ENCODE measurements at regions not wholly inside any gene's neighbourhood (a gene's known extent, or its start where the extent isn't known, plus 50 kb on each side); places are given as distances from the start of the nearest gene placed in this dataset.

GRCh38 chr20:4445784-4446183 lies 196.7 kb upstream of the ADRA1D start:
- no peak for DNase-seq (ENCODE audit: low read depth in 6 of 9, low spot score in 9 of 9)
- Histone ChIP-seq H3K4me3 (ENCODE audit: low read length in 2 of 2) (no peak overlapping the region), H3K4me1 (ENCODE audit: control insufficient read depth in 2 of 2, insufficient read depth in 2 of 2, low read length in 2 of 2) (no peaks in the 10 kb centered on the region), H3K27ac (ENCODE audit: low read depth in 1 of 2, low read length in 1 of 2) (no peak overlapping the region), H3K36me3 (ENCODE audit: control insufficient read depth in 2 of 2, insufficient read depth in 2 of 2, low read length in 1 of 2) (no peaks in the 10 kb centered on the region), H3K27me3 (ENCODE audit: control insufficient read depth in 2 of 2, insufficient read depth in 1 of 2, low read length in 1 of 2) (no peaks in the 10 kb centered on the region), H3K9me3 (ENCODE audit: control insufficient read depth in 2 of 2, insufficient read depth in 1 of 2, low read length in 1 of 2) (no peaks in the 10 kb centered on the region)
- 84% methylated on average over 4 of the region's 4 CpGs for WGBS

- H3K27me3 ChIP-seq (ENCODE audit: control insufficient read depth in 2 of 2, insufficient read depth in 1 of 2, low read length in 1 of 2): no peaks in the 10 kb centered on the region
- DNase-seq (ENCODE audit: low read depth in 6 of 9, low spot score in 9 of 9): no peak
- 95% methylated on average over 2 of the region's 2 CpGs for WGBS
- H3K4me1 ChIP-seq (ENCODE audit: control insufficient read depth in 2 of 2, insufficient read depth in 2 of 2, low read length in 2 of 2): no peaks in the 10 kb centered on the region
- no peaks in the 10 kb centered on the region for H3K9me3 ChIP-seq (ENCODE audit: control insufficient read depth in 2 of 2, insufficient read depth in 1 of 2, low read length in 1 of 2)
- H3K27ac ChIP-seq (ENCODE audit: low read depth in 1 of 2, low read length in 1 of 2): no peak overlapping the region
- H3K4me3 ChIP-seq (ENCODE audit: low read length in 2 of 2): no peak overlapping the region
- H3K36me3 ChIP-seq (ENCODE audit: control insufficient read depth in 2 of 2, insufficient read depth in 2 of 2, low read length in 1 of 2): no peaks in the 10 kb centered on the region
These were observed 196.2 kb upstream of the ADRA1D start for GRCh38 chr20:4445331-4445730.

- DNase-seq (ENCODE audit: low read depth in 6 of 9, low spot score in 9 of 9): no peak
- no peaks in the 10 kb centered on the region for H3K4me1 ChIP-seq (ENCODE audit: control insufficient read depth in 2 of 2, insufficient read depth in 2 of 2, low read length in 2 of 2)
- no peaks in the 10 kb centered on the region for H3K27me3 ChIP-seq (ENCODE audit: control insufficient read depth in 2 of 2, insufficient read depth in 1 of 2, low read length in 1 of 2)
- WGBS: 96% methylated on average over 2 of the region's 2 CpGs
- H3K9me3 ChIP-seq (ENCODE audit: control insufficient read depth in 2 of 2, insufficient read depth in 1 of 2, low read length in 1 of 2): no peaks in the 10 kb centered on the region
- no peaks in the 10 kb centered on the region for H3K36me3 ChIP-seq (ENCODE audit: control insufficient read depth in 2 of 2, insufficient read depth in 2 of 2, low read length in 1 of 2)
- no peak overlapping the region for H3K4me3 ChIP-seq (ENCODE audit: low read length in 2 of 2)
- no peak overlapping the region for H3K27ac ChIP-seq (ENCODE audit: low read depth in 1 of 2, low read length in 1 of 2)
These were observed 195.3 kb upstream of the ADRA1D start for GRCh38 chr20:4444404-4444803.

- Histone ChIP-seq H3K36me3 (ENCODE audit: control insufficient read depth in 2 of 2, insufficient read depth in 2 of 2, low read length in 1 of 2) (no peaks in the 10 kb centered on the region), H3K9me3 (ENCODE audit: control insufficient read depth in 2 of 2, insufficient read depth in 1 of 2, low read length in 1 of 2) (no peaks in the 10 kb centered on the region), H3K4me1 (ENCODE audit: control insufficient read depth in 2 of 2, insufficient read depth in 2 of 2, low read length in 2 of 2) (no peaks in the 10 kb centered on the region), H3K27me3 (ENCODE audit: control insufficient read depth in 2 of 2, insufficient read depth in 1 of 2, low read length in 1 of 2) (no peaks in the 10 kb centered on the region), H3K27ac (ENCODE audit: low read depth in 1 of 2, low read length in 1 of 2) (no peak overlapping the region), H3K4me3 (ENCODE audit: low read length in 2 of 2) (no peak overlapping the region)
- no peak for DNase-seq (ENCODE audit: low read depth in 6 of 9, low spot score in 9 of 9)
- WGBS: 94% methylated on average over 4 of the region's 4 CpGs
These were observed 193.9 kb upstream of the ADRA1D start for GRCh38 chr20:4443016-4443415.

GRCh38 chr20:4441871-4442270 lies 192.8 kb upstream of the ADRA1D start:
- DNase-seq (ENCODE audit: low read depth in 6 of 9, low spot score in 9 of 9): no peak
- Histone ChIP-seq H3K4me3 (ENCODE audit: low read length in 2 of 2) (no peak overlapping the region), H3K27me3 (ENCODE audit: control insufficient read depth in 2 of 2, insufficient read depth in 1 of 2, low read length in 1 of 2) (no peaks in the 10 kb centered on the region), H3K4me1 (ENCODE audit: control insufficient read depth in 2 of 2, insufficient read depth in 2 of 2, low read length in 2 of 2) (no peaks in the 10 kb centered on the region), H3K9me3 (ENCODE audit: control insufficient read depth in 2 of 2, insufficient read depth in 1 of 2, low read length in 1 of 2) (no peaks in the 10 kb centered on the region), H3K36me3 (ENCODE audit: control insufficient read depth in 2 of 2, insufficient read depth in 2 of 2, low read length in 1 of 2) (no peaks in the 10 kb centered on the region), H3K27ac (ENCODE audit: low read depth in 1 of 2, low read length in 1 of 2) (no peak overlapping the region)
- WGBS: 99% methylated on average over 3 of the region's 3 CpGs

- Histone ChIP-seq H3K9me3 (ENCODE audit: control insufficient read depth in 2 of 2, insufficient read depth in 1 of 2, low read length in 1 of 2) (no peaks in the 10 kb centered on the region), H3K27me3 (ENCODE audit: control insufficient read depth in 2 of 2, insufficient read depth in 1 of 2, low read length in 1 of 2) (no peaks in the 10 kb centered on the region), H3K27ac (ENCODE audit: low read depth in 1 of 2, low read length in 1 of 2) (no peak overlapping the region), H3K4me1 (ENCODE audit: control insufficient read depth in 2 of 2, insufficient read depth in 2 of 2, low read length in 2 of 2) (no peaks in the 10 kb centered on the region), H3K36me3 (ENCODE audit: control insufficient read depth in 2 of 2, insufficient read depth in 2 of 2, low read length in 1 of 2) (no peaks in the 10 kb centered on the region), H3K4me3 (ENCODE audit: low read length in 2 of 2) (no peak overlapping the region)
- 94% methylated on average over 2 of the region's 2 CpGs for WGBS
- no peak for DNase-seq (ENCODE audit: low read depth in 6 of 9, low spot score in 9 of 9)
These were observed 192.1 kb upstream of the ADRA1D start for GRCh38 chr20:4441191-4441590.

- no peak for DNase-seq (ENCODE audit: low read depth in 6 of 9, low spot score in 9 of 9)
- Histone ChIP-seq H3K27me3 (ENCODE audit: control insufficient read depth in 2 of 2, insufficient read depth in 1 of 2, low read length in 1 of 2) (no peaks in the 10 kb centered on the region), H3K4me3 (ENCODE audit: low read length in 2 of 2) (no peak overlapping the region), H3K27ac (ENCODE audit: low read depth in 1 of 2, low read length in 1 of 2) (no peak overlapping the region), H3K9me3 (ENCODE audit: control insufficient read depth in 2 of 2, insufficient read depth in 1 of 2, low read length in 1 of 2) (no peaks in the 10 kb centered on the region), H3K36me3 (ENCODE audit: control insufficient read depth in 2 of 2, insufficient read depth in 2 of 2, low read length in 1 of 2) (no peaks in the 10 kb centered on the region), H3K4me1 (ENCODE audit: control insufficient read depth in 2 of 2, insufficient read depth in 2 of 2, low read length in 2 of 2) (no peaks in the 10 kb centered on the region)
- 93% methylated on average over 5 of the region's 5 CpGs for WGBS
These were observed 190.4 kb upstream of the ADRA1D start for GRCh38 chr20:4439461-4439860.

- no peak for DNase-seq (ENCODE audit: low read depth in 6 of 9, low spot score in 9 of 9)
- 52% methylated on average over 1 of the region's 1 CpG for WGBS
- Histone ChIP-seq H3K4me3 (ENCODE audit: low read length in 2 of 2) (no peak overlapping the region), H3K36me3 (ENCODE audit: control insufficient read depth in 2 of 2, insufficient read depth in 2 of 2, low read length in 1 of 2) (no peaks in the 10 kb centered on the region), H3K4me1 (ENCODE audit: control insufficient read depth in 2 of 2, insufficient read depth in 2 of 2, low read length in 2 of 2) (peaks cover 0 to 2% of the 10 kb centered on the region in 2 donors), H3K9me3 (ENCODE audit: control insufficient read depth in 2 of 2, insufficient read depth in 1 of 2, low read length in 1 of 2) (no peaks in the 10 kb centered on the region), H3K27ac (ENCODE audit: low read depth in 1 of 2, low read length in 1 of 2) (no peak overlapping the region), H3K27me3 (ENCODE audit: control insufficient read depth in 2 of 2, insufficient read depth in 1 of 2, low read length in 1 of 2) (no peaks in the 10 kb centered on the region)
These were observed 188.0 kb upstream of the ADRA1D start for GRCh38 chr20:4437131-4437530.

- Histone ChIP-seq H3K4me1 (ENCODE audit: control insufficient read depth in 2 of 2, insufficient read depth in 2 of 2, low read length in 2 of 2) (peaks cover 0 to 2% of the 10 kb centered on the region in 2 donors), H3K27ac (ENCODE audit: low read depth in 1 of 2, low read length in 1 of 2) (no peak overlapping the region), H3K27me3 (ENCODE audit: control insufficient read depth in 2 of 2, insufficient read depth in 1 of 2, low read length in 1 of 2) (no peaks in the 10 kb centered on the region), H3K36me3 (ENCODE audit: control insufficient read depth in 2 of 2, insufficient read depth in 2 of 2, low read length in 1 of 2) (no peaks in the 10 kb centered on the region), H3K9me3 (ENCODE audit: control insufficient read depth in 2 of 2, insufficient read depth in 1 of 2, low read length in 1 of 2) (no peaks in the 10 kb centered on the region), H3K4me3 (ENCODE audit: low read length in 2 of 2) (no peak overlapping the region)
- no peak for DNase-seq (ENCODE audit: low read depth in 6 of 9, low spot score in 9 of 9)
- 93% methylated on average over 6 of the region's 6 CpGs for WGBS
These were observed 186.8 kb upstream of the ADRA1D start for GRCh38 chr20:4435671-4436455.
